ENCODE measurements at regions not wholly inside any gene's neighbourhood (a gene's known extent, or its start where the extent isn't known, plus 50 kb on each side); places are given as distances from the start of the nearest gene placed in this dataset.

DNA sequence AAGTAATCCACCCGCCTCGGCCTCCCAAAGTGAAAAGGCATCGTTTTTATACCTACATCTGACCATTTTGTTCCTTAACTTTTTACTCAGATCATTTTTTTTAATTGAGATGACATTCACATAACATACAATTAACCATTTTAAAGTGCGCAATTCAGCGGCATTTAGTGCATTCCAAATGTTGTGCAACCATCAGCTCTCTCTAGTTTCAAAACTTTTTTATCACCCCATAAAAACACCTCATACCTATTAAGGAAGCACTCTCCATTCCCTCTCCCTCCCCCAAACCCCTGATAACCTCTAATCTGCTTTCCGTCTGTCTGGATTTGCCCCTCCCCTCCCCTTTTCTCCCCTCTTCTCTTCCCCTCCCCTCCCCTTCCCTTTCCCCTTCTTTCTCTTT is 310.1 kb downstream of the UACA start:
- Histone ChIP-seq H4K8ac (replicated peaks; ENCODE audit: insufficient read length, low read depth, low read length) (no peak overlapping the region), H4K20me1 (ENCODE audit: control insufficient read depth, insufficient read depth, insufficient read length) (no peaks in the 10 kb centered on the region), H3K4ac (ENCODE audit: low read depth, low read length) (no peak overlapping the region), H3K9ac (ENCODE audit: extremely low read depth, insufficient read length, low read length) (no peak overlapping the region), H3K56ac (ENCODE audit: insufficient read length, low read depth, low read length) (no peak overlapping the region), H3K79me1 (ENCODE audit: insufficient read depth, low read depth, low read length, poor library complexity, severe bottlenecking) (no peaks in the 10 kb centered on the region), H3K4me2 (ENCODE audit: insufficient read depth, insufficient read length, low read length) (no peak overlapping the region), H3K9me3 (ENCODE audit: control insufficient read depth, low read depth, low read length) (no peaks in the 10 kb centered on the region), H3K18ac (ENCODE audit: insufficient read length, low read depth, low read length) (no peak overlapping the region), H2BK20ac (ENCODE audit: low read depth, low read length, poor library complexity, severe bottlenecking) (no peak overlapping the region), H2AFZ (ENCODE audit: low read length) (no peak overlapping the region), H3K14ac (ENCODE audit: insufficient read depth, low read length) (no peak overlapping the region), H3K4me1 (ENCODE audit: insufficient read depth, low read length) (no peaks in the 10 kb centered on the region; the same call in 1 of the 2 replicates), H2BK15ac (ENCODE audit: low read depth, low read length) (no peak overlapping the region), H2BK120ac (ENCODE audit: low read depth, low read length, poor library complexity, severe bottlenecking) (no peak overlapping the region), H2AK5ac (ENCODE audit: insufficient read length, low read length) (no peak overlapping the region), H3K79me2 (ENCODE audit: insufficient read depth, low read length) (no peaks in the 10 kb centered on the region), H4K91ac (ENCODE audit: insufficient read length, low read depth, low read length) (no peak overlapping the region), H3K23ac (ENCODE audit: insufficient read length, low read depth, low read length) (no peak overlapping the region), H2BK5ac (ENCODE audit: insufficient read length, low read length) (no peak overlapping the region), H3K23me2 (ENCODE audit: insufficient read length, low read depth, low read length, poor library complexity, severe bottlenecking) (no peaks in the 10 kb centered on the region), H3K27ac (ENCODE audit: insufficient read length, low read depth, low read length) (no peak overlapping the region), H2BK12ac (ENCODE audit: insufficient read length, low read depth, low read length) (no peak overlapping the region), H3K27me3 (ENCODE audit: insufficient read depth, low read length) (no peaks in the 10 kb centered on the region), H3T11ph (ENCODE audit: low read length) (no peak overlapping the region), H4K5ac (ENCODE audit: insufficient read length, low read depth, low read length) (no peak overlapping the region)
- DNase-seq = no peak
- no CpG with 5 or more reads among the region's 6 CpGs for WGBS (ENCODE audit: extremely low coverage, insufficient read length, low lambda C conversion rate)
- Mint-ChIP-seq H3K27me3 (ENCODE audit: low read depth) (peaks cover 39% of the 10 kb centered on the region), H3K4me3 (no peak overlapping the region), H3K9me3 (no peaks in the 10 kb centered on the region; a peak in 1 of 5 replicates), H3K27ac (no peak overlapping the region; a peak in 1 of 7 replicates), H3K4me1 (peaks cover 19 to 28% of the 10 kb centered on the region in 2 experiments), H3K36me3 (ENCODE audit: insufficient read depth in 1 of 3, low read depth in 3 of 3) (no peaks in the 10 kb centered on the region)
- TF ChIP-seq, protein P1, sequence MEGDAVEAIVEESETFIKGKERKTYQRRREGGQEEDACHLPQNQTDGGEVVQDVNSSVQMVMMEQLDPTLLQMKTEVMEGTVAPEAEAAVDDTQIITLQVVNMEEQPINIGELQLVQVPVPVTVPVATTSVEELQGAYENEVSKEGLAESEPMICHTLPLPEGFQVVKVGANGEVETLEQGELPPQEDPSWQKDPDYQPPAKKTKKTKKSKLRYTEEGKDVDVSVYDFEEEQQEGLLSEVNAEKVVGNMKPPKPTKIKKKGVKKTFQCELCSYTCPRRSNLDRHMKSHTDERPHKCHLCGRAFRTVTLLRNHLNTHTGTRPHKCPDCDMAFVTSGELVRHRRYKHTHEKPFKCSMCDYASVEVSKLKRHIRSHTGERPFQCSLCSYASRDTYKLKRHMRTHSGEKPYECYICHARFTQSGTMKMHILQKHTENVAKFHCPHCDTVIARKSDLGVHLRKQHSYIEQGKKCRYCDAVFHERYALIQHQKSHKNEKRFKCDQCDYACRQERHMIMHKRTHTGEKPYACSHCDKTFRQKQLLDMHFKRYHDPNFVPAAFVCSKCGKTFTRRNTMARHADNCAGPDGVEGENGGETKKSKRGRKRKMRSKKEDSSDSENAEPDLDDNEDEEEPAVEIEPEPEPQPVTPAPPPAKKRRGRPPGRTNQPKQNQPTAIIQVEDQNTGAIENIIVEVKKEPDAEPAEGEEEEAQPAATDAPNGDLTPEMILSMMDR (conservative IDR thresholded peaks at IDR 0.05) = no peak
